ENCODE measurements at regions not wholly inside any gene's neighbourhood (a gene's known extent, or its start where the extent isn't known, plus 50 kb on each side); places are given as distances from the start of the nearest gene placed in this dataset.
"Not testable (repeated sequence)": the region's sequence is repeated elsewhere in the genome, so short reads cannot be mapped to it uniquely, and the experiment has no call there.

- H3K27ac Mint-ChIP-seq, result peak overlapping the region in 1 of 3 donors; percentile 84
- no peak for DNase-seq
- H3K27me3 Mint-ChIP-seq, result peaks cover 67% of the 10 kb centered on the region
Measured at GRCh38 chr9:129549684-129550083, 71.2 kb downstream of the C9orf50 start.

GRCh38 chr9:129549139-129549538, 71.8 kb downstream of the C9orf50 start:
- peaks cover 65% of the 10 kb centered on the region for H3K27me3 Mint-ChIP-seq
- Histone ChIP-seq H3K4me1 (ENCODE audit: control insufficient read depth, insufficient read depth, low read length, poor library complexity, severe bottlenecking) (peaks cover 11% of the 10 kb centered on the region), H3K9me3 (ENCODE audit: control insufficient read depth in 2 of 2, low read length in 2 of 2) (no peaks in the 10 kb centered on the region), H3K27ac (ENCODE audit: insufficient read depth, low read length, poor library complexity, severe bottlenecking) (no peak overlapping the region), H3K36me3 (ENCODE audit: control insufficient read depth, insufficient read depth, low read length) (no peaks in the 10 kb centered on the region), H3K27me3 (ENCODE audit: control insufficient read depth, insufficient read depth, low read length) (peaks cover 4% of the 10 kb centered on the region), H3K4me3 (ENCODE audit: low read depth, low read length) (no peak overlapping the region)
- H3K9me3 Mint-ChIP-seq, result peaks cover 0 to 2% (median 0%) of the 10 kb centered on the region in 7 donors
- DNase-seq, result no peak
- no peak for ATAC-seq (ENCODE audit: low read depth in 2 of 2)
- H3K4me3 Mint-ChIP-seq, result peak overlapping the region in 2 of 4 donors; percentile 19 to 46
- no peaks in the 10 kb centered on the region for H3K36me3 Mint-ChIP-seq
- no peak overlapping the region for H3K27ac Mint-ChIP-seq
- peaks cover 0 to 9% (median 2%) of the 10 kb centered on the region in 4 donors for H3K4me1 Mint-ChIP-seq

More at GRCh38 chr9:129549684-129550083, 71.2 kb downstream of the C9orf50 start:
- no peaks in the 10 kb centered on the region for H3K9me3 ChIP-seq (ENCODE audit: control insufficient read depth in 2 of 2, low read length in 2 of 2)
- no peaks in the 10 kb centered on the region for H3K36me3 ChIP-seq (ENCODE audit: control insufficient read depth, insufficient read depth, low read length)
- H3K36me3 Mint-ChIP-seq, result no peaks in the 10 kb centered on the region
- H3K4me3 Mint-ChIP-seq, result peak overlapping the region in 2 of 4 donors; percentile 19 to 46
- H3K4me1 ChIP-seq (ENCODE audit: control insufficient read depth, insufficient read depth, low read length, poor library complexity, severe bottlenecking), result peaks cover 11% of the 10 kb centered on the region
- peaks cover 0 to 9% (median 2%) of the 10 kb centered on the region in 4 donors for H3K4me1 Mint-ChIP-seq
- peaks cover 0 to 2% (median 0%) of the 10 kb centered on the region in 7 donors for H3K9me3 Mint-ChIP-seq
- ATAC-seq (ENCODE audit: low read depth in 2 of 2), result no peak
- no peak overlapping the region for H3K27ac ChIP-seq (ENCODE audit: insufficient read depth, low read length, poor library complexity, severe bottlenecking)
- H3K4me3 ChIP-seq (ENCODE audit: low read depth, low read length), result no peak overlapping the region
- H3K27me3 ChIP-seq (ENCODE audit: control insufficient read depth, insufficient read depth, low read length), result peaks cover 4% of the 10 kb centered on the region

DNA sequence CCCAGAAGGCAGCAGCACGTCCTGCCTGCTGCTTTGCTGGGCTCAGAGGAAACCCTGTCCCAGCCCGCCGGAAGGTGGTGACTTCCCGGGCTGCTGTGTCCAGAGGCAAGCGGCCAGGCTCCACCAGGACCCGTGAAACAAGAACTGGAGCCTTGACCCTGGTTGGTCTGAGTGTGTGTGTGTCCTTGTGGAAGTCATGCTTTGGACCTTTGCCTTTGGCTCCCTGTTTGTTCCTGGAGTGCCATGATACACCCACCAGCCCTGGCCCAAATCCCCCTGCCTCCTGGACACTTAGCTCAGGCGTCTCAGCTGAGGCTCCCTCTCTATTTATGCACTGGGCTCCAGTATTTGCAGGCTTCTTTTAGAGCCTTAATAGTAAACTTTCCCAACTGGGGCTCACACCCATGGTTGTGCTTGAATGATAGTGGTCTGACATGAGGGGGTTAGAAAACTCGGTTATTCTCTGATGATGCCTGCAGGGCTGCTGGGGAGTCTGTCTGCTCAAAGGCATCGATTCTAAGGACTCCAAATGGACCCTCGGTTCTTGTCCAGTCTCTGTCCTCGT, 72.2 kb downstream of the C9orf50 start:
- Mint-ChIP-seq H3K36me3 (no peaks in the 10 kb centered on the region), H3K27ac (no peak overlapping the region), H3K27me3 (peaks cover 65% of the 10 kb centered on the region), H3K9me3 (peaks cover 0 to 2% (median 0%) of the 10 kb centered on the region in 7 donors), H3K4me1 (peaks cover 0 to 9% (median 2%) of the 10 kb centered on the region in 4 donors), H3K4me3 (no peak overlapping the region)
- no peak overlapping the region for H3K27ac ChIP-seq (ENCODE audit: insufficient read depth, low read length, poor library complexity, severe bottlenecking)
- ATAC-seq (ENCODE audit: low read depth in 2 of 2) (no peak), DNase-seq (no peak)
- H3K4me3 ChIP-seq (ENCODE audit: low read depth, low read length), result no peak overlapping the region
- no peaks in the 10 kb centered on the region for H3K9me3 ChIP-seq (ENCODE audit: control insufficient read depth in 2 of 2, low read length in 2 of 2)
- peaks cover 4% of the 10 kb centered on the region for H3K27me3 ChIP-seq (ENCODE audit: control insufficient read depth, insufficient read depth, low read length)
- peaks cover 11% of the 10 kb centered on the region for H3K4me1 ChIP-seq (ENCODE audit: control insufficient read depth, insufficient read depth, low read length, poor library complexity, severe bottlenecking)
- H3K36me3 ChIP-seq (ENCODE audit: control insufficient read depth, insufficient read depth, low read length), result no peaks in the 10 kb centered on the region

DNA sequence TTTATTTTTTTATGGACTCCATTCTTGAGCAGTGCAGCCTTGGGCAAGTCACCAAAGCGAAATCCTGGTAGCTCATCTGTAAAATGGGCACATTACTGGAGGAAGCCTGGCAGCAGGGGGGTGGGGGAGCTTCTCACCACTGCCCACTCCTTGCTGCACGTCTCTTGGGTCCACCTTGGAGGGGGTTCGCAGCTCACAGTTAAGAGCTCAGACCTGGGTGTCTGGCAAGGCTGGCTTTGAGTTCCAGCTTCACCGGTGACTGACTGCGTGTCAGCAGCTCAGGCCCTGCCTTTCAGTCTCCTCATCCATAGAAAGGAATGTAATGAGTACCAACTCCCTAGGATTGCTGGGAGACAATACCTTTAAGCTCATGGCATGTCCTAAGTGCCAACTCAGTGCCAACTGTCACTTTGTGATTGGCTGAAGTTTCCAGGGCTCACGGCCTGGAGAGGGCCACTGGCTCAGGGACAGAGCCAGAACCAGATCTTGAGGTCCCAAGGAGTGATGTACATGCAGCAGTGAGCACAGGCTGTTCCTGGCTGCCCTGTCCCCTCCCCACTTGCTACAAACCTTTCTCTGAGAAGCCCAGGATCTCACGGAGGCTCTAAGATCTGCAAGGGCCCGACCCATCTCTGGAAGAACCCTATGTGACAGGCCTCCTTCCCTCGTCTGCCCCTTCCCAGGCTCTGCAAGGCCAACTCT, 72.9 kb downstream of the C9orf50 start:
- no peak overlapping the region for H3K4me3 Mint-ChIP-seq
- peaks cover 0 to 9% (median 2%) of the 10 kb centered on the region in 4 donors for H3K4me1 Mint-ChIP-seq
- peaks cover 11% of the 10 kb centered on the region for H3K4me1 ChIP-seq (ENCODE audit: control insufficient read depth, insufficient read depth, low read length, poor library complexity, severe bottlenecking)
- H3K27ac Mint-ChIP-seq, result no peak overlapping the region
- DNase-seq, result no peak
- H3K36me3 ChIP-seq (ENCODE audit: control insufficient read depth, insufficient read depth, low read length), result no peaks in the 10 kb centered on the region
- H3K9me3 Mint-ChIP-seq, result peaks cover 0 to 2% (median 0%) of the 10 kb centered on the region in 7 donors
- no peaks in the 10 kb centered on the region for H3K36me3 Mint-ChIP-seq
- H3K9me3 ChIP-seq (ENCODE audit: control insufficient read depth in 2 of 2, low read length in 2 of 2), result no peaks in the 10 kb centered on the region
- peaks cover 65% of the 10 kb centered on the region for H3K27me3 Mint-ChIP-seq
- H3K27ac ChIP-seq (ENCODE audit: insufficient read depth, low read length, poor library complexity, severe bottlenecking), result no peak overlapping the region
- H3K4me3 ChIP-seq (ENCODE audit: low read depth, low read length), result no peak overlapping the region
- peaks cover 4% of the 10 kb centered on the region for H3K27me3 ChIP-seq (ENCODE audit: control insufficient read depth, insufficient read depth, low read length)
- ATAC-seq (ENCODE audit: low read depth in 2 of 2), result no peak

DNA sequence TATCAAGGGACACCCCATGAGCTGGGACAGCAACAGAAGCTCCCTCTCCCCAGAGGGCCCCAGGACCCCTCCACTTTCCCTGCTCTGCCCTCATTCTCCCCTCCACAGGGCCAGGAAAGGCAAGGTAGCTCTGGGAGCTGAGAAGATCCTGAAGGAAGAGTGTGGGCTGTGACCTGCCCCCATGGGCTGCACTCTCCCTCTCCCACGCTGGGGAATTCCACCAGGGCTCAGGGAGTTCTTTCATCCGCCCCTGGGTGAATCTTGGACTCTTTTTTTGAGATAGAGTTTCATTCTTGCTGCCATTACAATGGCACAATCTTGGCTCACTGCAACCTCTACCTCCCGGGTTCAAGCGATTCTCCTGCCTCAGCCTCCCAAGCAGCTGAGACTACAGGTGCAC, 73.8 kb downstream of the C9orf50 start:
- H3K27me3 ChIP-seq (ENCODE audit: control insufficient read depth, insufficient read depth, low read length), result peaks cover 6% of the 10 kb centered on the region
- Mint-ChIP-seq H3K4me1 (peaks cover 0 to 9% (median 2%) of the 10 kb centered on the region in 4 donors), H3K36me3 (no peaks in the 10 kb centered on the region), H3K9me3 (peaks cover 0 to 2% (median 0%) of the 10 kb centered on the region in 7 donors), H3K27ac (no peak overlapping the region), H3K4me3 (no peak overlapping the region), H3K27me3 (peaks cover 65% of the 10 kb centered on the region)
- H3K4me3 ChIP-seq (ENCODE audit: low read depth, low read length), result no peak overlapping the region
- H3K9me3 ChIP-seq (ENCODE audit: control insufficient read depth in 2 of 2, low read length in 2 of 2), result no peaks in the 10 kb centered on the region
- H3K36me3 ChIP-seq (ENCODE audit: control insufficient read depth, insufficient read depth, low read length), result no peaks in the 10 kb centered on the region
- DNase-seq, result no peak
- H3K27ac ChIP-seq (ENCODE audit: insufficient read depth, low read length, poor library complexity, severe bottlenecking), result no peak overlapping the region
- H3K4me1 ChIP-seq (ENCODE audit: control insufficient read depth, insufficient read depth, low read length, poor library complexity, severe bottlenecking), result peaks cover 11% of the 10 kb centered on the region
- ATAC-seq (ENCODE audit: low read depth in 2 of 2), result no peak

DNA sequence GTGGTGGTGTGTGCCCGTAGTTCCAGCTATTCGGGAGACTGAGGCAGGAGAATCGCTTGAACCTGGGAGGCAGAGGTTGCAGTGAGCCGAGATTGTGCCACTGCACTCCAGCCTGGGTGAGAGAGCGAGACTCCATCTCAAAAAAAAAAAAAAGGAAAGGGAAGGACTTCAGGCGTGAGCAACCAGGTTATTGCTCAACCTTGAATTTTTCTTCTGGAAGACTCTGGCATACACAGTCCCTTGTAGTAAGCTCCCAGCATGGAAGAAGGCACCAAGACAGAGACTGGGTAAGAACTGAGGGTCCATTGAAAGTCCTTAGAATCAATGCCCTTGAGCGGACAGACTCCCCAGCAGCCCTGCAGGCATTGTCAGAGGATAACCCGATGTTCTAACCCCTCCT, 75.0 kb downstream of the C9orf50 start:
- H3K4me1 Mint-ChIP-seq; H3K9me3 ChIP-seq (ENCODE audit: control insufficient read depth in 2 of 2, low read length in 2 of 2); H3K27ac ChIP-seq (ENCODE audit: insufficient read depth, low read length, poor library complexity, severe bottlenecking); H3K4me3 Mint-ChIP-seq; H3K27me3 ChIP-seq (ENCODE audit: control insufficient read depth, insufficient read depth, low read length); DNase-seq; H3K36me3 Mint-ChIP-seq; ATAC-seq (ENCODE audit: low read depth in 2 of 2); H3K27ac Mint-ChIP-seq; H3K36me3 ChIP-seq (ENCODE audit: control insufficient read depth, insufficient read depth, low read length); H3K4me3 ChIP-seq (ENCODE audit: low read depth, low read length); H3K9me3 Mint-ChIP-seq: not testable (repeated sequence)
- H3K27me3 Mint-ChIP-seq, result peaks cover 63% of the 10 kb centered on the region
- peaks cover 11% of the 10 kb centered on the region for H3K4me1 ChIP-seq (ENCODE audit: control insufficient read depth, insufficient read depth, low read length, poor library complexity, severe bottlenecking)

DNA sequence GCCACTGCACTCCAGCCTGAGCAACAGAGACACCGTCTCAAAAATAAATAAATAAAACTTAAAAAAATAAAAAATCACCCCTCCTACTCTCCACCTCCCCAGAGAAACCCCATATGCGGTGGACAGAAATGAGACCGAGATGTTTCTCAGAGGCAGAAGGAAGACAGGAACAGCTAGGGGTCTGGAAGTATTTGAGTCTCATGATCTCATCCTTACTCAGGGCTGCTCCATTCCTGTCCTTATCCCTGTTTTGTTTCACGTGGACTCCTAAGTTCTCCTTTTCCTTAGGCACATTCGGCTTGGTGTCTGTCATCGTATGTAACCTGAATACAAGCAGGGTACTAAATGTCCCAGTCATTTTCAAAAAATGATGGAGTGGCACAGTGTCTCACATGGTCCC, 76.1 kb downstream of the C9orf50 start:
- Mint-ChIP-seq H3K36me3 (no peaks in the 10 kb centered on the region), H3K27me3 (peaks cover 63% of the 10 kb centered on the region), H3K27ac (no peak overlapping the region), H3K4me1 (peaks cover 0 to 4% (median 2%) of the 10 kb centered on the region in 4 donors), H3K4me3 (no peak overlapping the region), H3K9me3 (peaks cover 0 to 2% (median 0%) of the 10 kb centered on the region in 7 donors)
- Histone ChIP-seq H3K4me1 (ENCODE audit: control insufficient read depth, insufficient read depth, low read length, poor library complexity, severe bottlenecking) (peaks cover 2% of the 10 kb centered on the region), H3K4me3 (ENCODE audit: low read depth, low read length) (no peak overlapping the region), H3K27ac (ENCODE audit: insufficient read depth, low read length, poor library complexity, severe bottlenecking) (no peak overlapping the region), H3K36me3 (ENCODE audit: control insufficient read depth, insufficient read depth, low read length) (no peaks in the 10 kb centered on the region), H3K9me3 (ENCODE audit: control insufficient read depth in 2 of 2, low read length in 2 of 2) (peaks cover 1 to 2% of the 10 kb centered on the region in 2 experiments), H3K27me3 (ENCODE audit: control insufficient read depth, insufficient read depth, low read length) (peaks cover 2% of the 10 kb centered on the region)
- DNase-seq (no peak), ATAC-seq (ENCODE audit: low read depth in 2 of 2) (no peak)

DNA sequence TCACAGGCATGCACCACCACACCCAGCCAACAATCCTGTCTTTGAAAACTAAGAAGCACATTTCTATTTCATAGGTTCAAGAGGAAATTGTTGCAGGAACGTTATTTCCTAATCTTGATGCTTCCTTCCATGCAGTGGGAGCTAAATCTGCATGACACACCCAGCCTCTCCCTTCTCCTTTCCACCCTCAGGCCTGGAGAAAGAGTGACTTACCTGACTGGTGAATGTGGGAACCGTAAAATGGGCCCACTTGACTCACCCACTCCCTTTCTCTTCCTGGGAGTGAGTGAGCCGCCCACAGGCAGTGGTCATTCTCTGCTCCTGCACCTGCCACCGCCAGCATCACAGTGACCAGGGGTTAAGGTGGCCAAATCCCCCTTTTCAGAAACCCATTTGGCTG, 78.2 kb downstream of the C9orf50 start:
- peaks cover 3 to 12% (median 6%) of the 10 kb centered on the region in 7 donors for H3K9me3 Mint-ChIP-seq
- ATAC-seq (ENCODE audit: low read depth in 2 of 2) (no peak), DNase-seq (no peak)
- peaks cover 6% of the 10 kb centered on the region for H3K36me3 Mint-ChIP-seq
- Histone ChIP-seq H3K27ac (ENCODE audit: insufficient read depth, low read length, poor library complexity, severe bottlenecking) (no peak overlapping the region), H3K9me3 (ENCODE audit: control insufficient read depth in 2 of 2, low read length in 2 of 2) (peaks cover 9 to 11% of the 10 kb centered on the region in 2 experiments), H3K4me3 (ENCODE audit: low read depth, low read length) (no peak overlapping the region), H3K36me3 (ENCODE audit: control insufficient read depth, insufficient read depth, low read length) (no peaks in the 10 kb centered on the region), H3K27me3 (ENCODE audit: control insufficient read depth, insufficient read depth, low read length) (peaks cover 2% of the 10 kb centered on the region), H3K4me1 (ENCODE audit: control insufficient read depth, insufficient read depth, low read length, poor library complexity, severe bottlenecking) (no peaks in the 10 kb centered on the region)
- no peak overlapping the region for H3K4me3 Mint-ChIP-seq
- H3K27me3 Mint-ChIP-seq, result peaks cover 56% of the 10 kb centered on the region
- no peaks in the 10 kb centered on the region for H3K4me1 Mint-ChIP-seq
- no peak overlapping the region for H3K27ac Mint-ChIP-seq
